WTC11 (cell line): ENCODE measurements at regions not wholly inside any gene's neighbourhood (a gene's known extent, or its start where the extent isn't known, plus 50 kb on each side); places are given as distances from the start of the nearest gene placed in this dataset.

Experiments
- ATF1 ChIP-seq: sonication (generic); formaldehyde crosslinking; IDR thresholded peaks from 2 replicates; pipeline ENCODE4 v1.8.1; 2023; ENCODE audit warnings: mild to moderate bottlenecking, moderate library complexity, missing genetic modification reagents
- CREM ChIP-seq: sonication (generic); formaldehyde crosslinking; IDR thresholded peaks from 2 replicates; pipeline ENCODE4 v1.8.1; 2022; ENCODE audit warnings: mild to moderate bottlenecking, missing genetic modification reagents, moderate library complexity
- ETV6 ChIP-seq: sonication (generic); formaldehyde crosslinking; IDR thresholded peaks from 2 replicates; pipeline ENCODE4 v1.8.1; 2022; ENCODE audit warnings: mild to moderate bottlenecking, missing genetic modification reagents
- FOXK1 ChIP-seq: sonication (generic); formaldehyde crosslinking; IDR thresholded peaks from 2 replicates; pipeline ENCODE4 v1.8.0; 2022; ENCODE audit warnings: mild to moderate bottlenecking, moderate library complexity, missing genetic modification reagents
- GABPB1 ChIP-seq: sonication (generic); formaldehyde crosslinking; IDR thresholded peaks from 2 replicates; pipeline ENCODE4 v1.8.1; 2023; ENCODE audit warnings: mild to moderate bottlenecking, missing genetic modification reagents
- JUN ChIP-seq: sonication (generic); formaldehyde crosslinking; IDR thresholded peaks from 2 replicates; pipeline ENCODE4 v1.8.0; 2023; ENCODE audit warnings: mild to moderate bottlenecking, missing genetic modification reagents
- KAT7 ChIP-seq: sonication (generic); formaldehyde crosslinking; IDR thresholded peaks from 2 replicates; pipeline ENCODE4 v1.8.1; 2023; ENCODE audit warnings: missing genetic modification reagents, mild to moderate bottlenecking, borderline replicate concordance
- MXD4 ChIP-seq: fragments of 250-450 bp; sonication (Bioruptor Pico); IDR thresholded peaks from 2 replicates; pipeline ENCODE4 v1.8.0; 2021; ENCODE audit warnings: mild to moderate bottlenecking, moderate library complexity, borderline replicate concordance
- OVOL2 ChIP-seq: fragments of 250-450 bp; sonication (Bioruptor Pico); IDR thresholded peaks from 2 replicates; pipeline ENCODE4 v1.9.0; 2021; ENCODE audit warnings: mild to moderate bottlenecking, borderline replicate concordance
- PRRX2 ChIP-seq: fragments of 250-450 bp; sonication (Bioruptor Pico); IDR thresholded peaks from 2 replicates; pipeline ENCODE4 v1.8.0; 2021; ENCODE audit warnings: mild to moderate bottlenecking
- RORB ChIP-seq: fragments of 250-450 bp; sonication (Bioruptor Pico); IDR thresholded peaks from 2 replicates; pipeline ENCODE4 v1.9.0; 2021; ENCODE audit warnings: mild to moderate bottlenecking
- SOX15 ChIP-seq: fragments of 250-450 bp; sonication (Bioruptor Pico); IDR thresholded peaks from 2 replicates; pipeline ENCODE4 v1.9.0; 2021; ENCODE audit warnings: mild to moderate bottlenecking
- ZNF317 ChIP-seq: sonication (generic); formaldehyde crosslinking; IDR thresholded peaks from 2 replicates; pipeline ENCODE4 v1.8.1; 2023; ENCODE audit warnings: low read depth, mild to moderate bottlenecking, moderate library complexity, missing genetic modification reagents, borderline replicate concordance
- TF ChIP-seq, protein P1 (sequence below): sonication (generic); formaldehyde crosslinking; IDR thresholded peaks from 2 replicates; pipeline ENCODE4 v1.8.1; 2023; ENCODE audit warnings: mild to moderate bottlenecking, missing genetic modification reagents, borderline replicate concordance
- TF ChIP-seq, protein P2 (sequence below): sonication (generic); formaldehyde crosslinking; IDR thresholded peaks from 2 replicates; pipeline ENCODE4 v1.8.1; 2023; ENCODE audit warnings: mild to moderate bottlenecking, missing genetic modification reagents
- TF ChIP-seq, protein P3 (sequence below): sonication (generic); formaldehyde crosslinking; IDR thresholded peaks from 2 replicates; pipeline ENCODE4 v1.8.1; 2023; ENCODE audit warnings: mild to moderate bottlenecking, missing genetic modification reagents
- TF ChIP-seq, protein P4 (sequence below): fragments of 250-450 bp; sonication (Bioruptor Pico); IDR thresholded peaks from 2 replicates; pipeline ENCODE4 v1.9.0; 2021; ENCODE audit warnings: mild to moderate bottlenecking
- TF ChIP-seq, protein P5 (sequence below): sonication (generic); formaldehyde crosslinking; IDR thresholded peaks from 2 replicates; pipeline ENCODE4 v1.8.1; 2022; ENCODE audit warnings: mild to moderate bottlenecking, missing genetic modification reagents, moderate library complexity, borderline replicate concordance
- TF ChIP-seq, protein P6 (sequence below): sonication (generic); formaldehyde crosslinking; conservative IDR thresholded peaks from 2 replicates; pipeline ENCODE4 v1.8.1; 2023; ENCODE audit warnings: mild to moderate bottlenecking, low read depth, missing genetic modification reagents, moderate library complexity
- TF ChIP-seq, protein P7 (sequence below): sonication (generic); formaldehyde crosslinking; IDR thresholded peaks from 2 replicates; pipeline ENCODE4 v1.8.1; 2022; ENCODE audit warnings: low read depth, mild to moderate bottlenecking, moderate library complexity, missing genetic modification reagents, borderline replicate concordance
- TF ChIP-seq, protein P8 (sequence below): sonication (generic); formaldehyde crosslinking; IDR thresholded peaks from 2 replicates; pipeline ENCODE4 v1.8.1; 2022; ENCODE audit warnings: mild to moderate bottlenecking, moderate library complexity, missing genetic modification reagents

DNA sequence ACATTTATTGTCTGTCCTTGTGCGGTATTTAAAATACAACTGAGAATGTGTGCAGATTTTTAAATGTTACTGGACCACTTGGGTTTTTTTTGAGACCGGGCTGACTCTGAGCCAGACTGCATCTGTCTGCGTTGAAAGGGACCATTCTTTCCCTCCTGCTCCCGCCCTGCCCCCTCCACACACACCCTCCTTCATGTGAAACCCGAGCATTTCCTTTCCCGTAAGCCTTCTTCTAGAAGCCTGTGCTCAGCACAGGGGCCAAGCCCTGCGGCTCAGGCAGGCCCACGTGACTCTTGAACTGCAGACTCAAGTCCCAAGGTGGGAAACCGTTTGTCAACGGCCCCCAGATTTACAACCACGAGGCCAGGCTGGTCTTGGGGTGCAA, 82.7 kb upstream of the FOXC1 start (continued):
- TF ChIP-seq, protein P1, sequence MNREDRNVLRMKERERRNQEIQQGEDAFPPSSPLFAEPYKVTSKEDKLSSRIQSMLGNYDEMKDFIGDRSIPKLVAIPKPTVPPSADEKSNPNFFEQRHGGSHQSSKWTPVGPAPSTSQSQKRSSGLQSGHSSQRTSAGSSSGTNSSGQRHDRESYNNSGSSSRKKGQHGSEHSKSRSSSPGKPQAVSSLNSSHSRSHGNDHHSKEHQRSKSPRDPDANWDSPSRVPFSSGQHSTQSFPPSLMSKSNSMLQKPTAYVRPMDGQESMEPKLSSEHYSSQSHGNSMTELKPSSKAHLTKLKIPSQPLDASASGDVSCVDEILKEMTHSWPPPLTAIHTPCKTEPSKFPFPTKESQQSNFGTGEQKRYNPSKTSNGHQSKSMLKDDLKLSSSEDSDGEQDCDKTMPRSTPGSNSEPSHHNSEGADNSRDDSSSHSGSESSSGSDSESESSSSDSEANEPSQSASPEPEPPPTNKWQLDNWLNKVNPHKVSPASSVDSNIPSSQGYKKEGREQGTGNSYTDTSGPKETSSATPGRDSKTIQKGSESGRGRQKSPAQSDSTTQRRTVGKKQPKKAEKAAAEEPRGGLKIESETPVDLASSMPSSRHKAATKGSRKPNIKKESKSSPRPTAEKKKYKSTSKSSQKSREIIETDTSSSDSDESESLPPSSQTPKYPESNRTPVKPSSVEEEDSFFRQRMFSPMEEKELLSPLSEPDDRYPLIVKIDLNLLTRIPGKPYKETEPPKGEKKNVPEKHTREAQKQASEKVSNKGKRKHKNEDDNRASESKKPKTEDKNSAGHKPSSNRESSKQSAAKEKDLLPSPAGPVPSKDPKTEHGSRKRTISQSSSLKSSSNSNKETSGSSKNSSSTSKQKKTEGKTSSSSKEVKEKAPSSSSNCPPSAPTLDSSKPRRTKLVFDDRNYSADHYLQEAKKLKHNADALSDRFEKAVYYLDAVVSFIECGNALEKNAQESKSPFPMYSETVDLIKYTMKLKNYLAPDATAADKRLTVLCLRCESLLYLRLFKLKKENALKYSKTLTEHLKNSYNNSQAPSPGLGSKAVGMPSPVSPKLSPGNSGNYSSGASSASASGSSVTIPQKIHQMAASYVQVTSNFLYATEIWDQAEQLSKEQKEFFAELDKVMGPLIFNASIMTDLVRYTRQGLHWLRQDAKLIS (CRISPR knock-in tag) = no peak
- peak; percentile 91 for TF ChIP-seq ETV6
- TF ChIP-seq, protein P2, sequence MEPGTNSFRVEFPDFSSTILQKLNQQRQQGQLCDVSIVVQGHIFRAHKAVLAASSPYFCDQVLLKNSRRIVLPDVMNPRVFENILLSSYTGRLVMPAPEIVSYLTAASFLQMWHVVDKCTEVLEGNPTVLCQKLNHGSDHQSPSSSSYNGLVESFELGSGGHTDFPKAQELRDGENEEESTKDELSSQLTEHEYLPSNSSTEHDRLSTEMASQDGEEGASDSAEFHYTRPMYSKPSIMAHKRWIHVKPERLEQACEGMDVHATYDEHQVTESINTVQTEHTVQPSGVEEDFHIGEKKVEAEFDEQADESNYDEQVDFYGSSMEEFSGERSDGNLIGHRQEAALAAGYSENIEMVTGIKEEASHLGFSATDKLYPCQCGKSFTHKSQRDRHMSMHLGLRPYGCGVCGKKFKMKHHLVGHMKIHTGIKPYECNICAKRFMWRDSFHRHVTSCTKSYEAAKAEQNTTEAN (CRISPR knock-in tag) = no peak
- TF ChIP-seq FOXK1 (CRISPR knock-in tag) = peak; percentile 74; the same call in 1 of the 2 replicates
- no peak for TF ChIP-seq ZNF317
- TF ChIP-seq OVOL2 (CRISPR knock-in tag) = no peak
- no peak for TF ChIP-seq MXD4 (CRISPR knock-in tag)
- no peak for TF ChIP-seq RORB (CRISPR knock-in tag)
- no peak for TF ChIP-seq GABPB1 (CRISPR knock-in tag)
- no peak for TF ChIP-seq PRRX2 (CRISPR knock-in tag)
- TF ChIP-seq, protein P3, sequence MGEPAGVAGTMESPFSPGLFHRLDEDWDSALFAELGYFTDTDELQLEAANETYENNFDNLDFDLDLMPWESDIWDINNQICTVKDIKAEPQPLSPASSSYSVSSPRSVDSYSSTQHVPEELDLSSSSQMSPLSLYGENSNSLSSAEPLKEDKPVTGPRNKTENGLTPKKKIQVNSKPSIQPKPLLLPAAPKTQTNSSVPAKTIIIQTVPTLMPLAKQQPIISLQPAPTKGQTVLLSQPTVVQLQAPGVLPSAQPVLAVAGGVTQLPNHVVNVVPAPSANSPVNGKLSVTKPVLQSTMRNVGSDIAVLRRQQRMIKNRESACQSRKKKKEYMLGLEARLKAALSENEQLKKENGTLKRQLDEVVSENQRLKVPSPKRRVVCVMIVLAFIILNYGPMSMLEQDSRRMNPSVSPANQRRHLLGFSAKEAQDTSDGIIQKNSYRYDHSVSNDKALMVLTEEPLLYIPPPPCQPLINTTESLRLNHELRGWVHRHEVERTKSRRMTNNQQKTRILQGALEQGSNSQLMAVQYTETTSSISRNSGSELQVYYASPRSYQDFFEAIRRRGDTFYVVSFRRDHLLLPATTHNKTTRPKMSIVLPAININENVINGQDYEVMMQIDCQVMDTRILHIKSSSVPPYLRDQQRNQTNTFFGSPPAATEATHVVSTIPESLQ (CRISPR knock-in tag) = no peak
- no peak; the same call in 1 of the 2 replicates for TF ChIP-seq CREM
- TF ChIP-seq, protein P4, sequence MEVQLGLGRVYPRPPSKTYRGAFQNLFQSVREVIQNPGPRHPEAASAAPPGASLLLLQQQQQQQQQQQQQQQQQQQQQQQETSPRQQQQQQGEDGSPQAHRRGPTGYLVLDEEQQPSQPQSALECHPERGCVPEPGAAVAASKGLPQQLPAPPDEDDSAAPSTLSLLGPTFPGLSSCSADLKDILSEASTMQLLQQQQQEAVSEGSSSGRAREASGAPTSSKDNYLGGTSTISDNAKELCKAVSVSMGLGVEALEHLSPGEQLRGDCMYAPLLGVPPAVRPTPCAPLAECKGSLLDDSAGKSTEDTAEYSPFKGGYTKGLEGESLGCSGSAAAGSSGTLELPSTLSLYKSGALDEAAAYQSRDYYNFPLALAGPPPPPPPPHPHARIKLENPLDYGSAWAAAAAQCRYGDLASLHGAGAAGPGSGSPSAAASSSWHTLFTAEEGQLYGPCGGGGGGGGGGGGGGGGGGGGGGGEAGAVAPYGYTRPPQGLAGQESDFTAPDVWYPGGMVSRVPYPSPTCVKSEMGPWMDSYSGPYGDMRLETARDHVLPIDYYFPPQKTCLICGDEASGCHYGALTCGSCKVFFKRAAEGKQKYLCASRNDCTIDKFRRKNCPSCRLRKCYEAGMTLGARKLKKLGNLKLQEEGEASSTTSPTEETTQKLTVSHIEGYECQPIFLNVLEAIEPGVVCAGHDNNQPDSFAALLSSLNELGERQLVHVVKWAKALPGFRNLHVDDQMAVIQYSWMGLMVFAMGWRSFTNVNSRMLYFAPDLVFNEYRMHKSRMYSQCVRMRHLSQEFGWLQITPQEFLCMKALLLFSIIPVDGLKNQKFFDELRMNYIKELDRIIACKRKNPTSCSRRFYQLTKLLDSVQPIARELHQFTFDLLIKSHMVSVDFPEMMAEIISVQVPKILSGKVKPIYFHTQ (CRISPR knock-in tag) = no peak
- TF ChIP-seq, protein P5, sequence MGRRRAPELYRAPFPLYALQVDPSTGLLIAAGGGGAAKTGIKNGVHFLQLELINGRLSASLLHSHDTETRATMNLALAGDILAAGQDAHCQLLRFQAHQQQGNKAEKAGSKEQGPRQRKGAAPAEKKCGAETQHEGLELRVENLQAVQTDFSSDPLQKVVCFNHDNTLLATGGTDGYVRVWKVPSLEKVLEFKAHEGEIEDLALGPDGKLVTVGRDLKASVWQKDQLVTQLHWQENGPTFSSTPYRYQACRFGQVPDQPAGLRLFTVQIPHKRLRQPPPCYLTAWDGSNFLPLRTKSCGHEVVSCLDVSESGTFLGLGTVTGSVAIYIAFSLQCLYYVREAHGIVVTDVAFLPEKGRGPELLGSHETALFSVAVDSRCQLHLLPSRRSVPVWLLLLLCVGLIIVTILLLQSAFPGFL (CRISPR knock-in tag) = no peak
- TF ChIP-seq SOX15 (CRISPR knock-in tag) = no peak
- TF ChIP-seq JUN = no peak
- TF ChIP-seq, protein P6, sequence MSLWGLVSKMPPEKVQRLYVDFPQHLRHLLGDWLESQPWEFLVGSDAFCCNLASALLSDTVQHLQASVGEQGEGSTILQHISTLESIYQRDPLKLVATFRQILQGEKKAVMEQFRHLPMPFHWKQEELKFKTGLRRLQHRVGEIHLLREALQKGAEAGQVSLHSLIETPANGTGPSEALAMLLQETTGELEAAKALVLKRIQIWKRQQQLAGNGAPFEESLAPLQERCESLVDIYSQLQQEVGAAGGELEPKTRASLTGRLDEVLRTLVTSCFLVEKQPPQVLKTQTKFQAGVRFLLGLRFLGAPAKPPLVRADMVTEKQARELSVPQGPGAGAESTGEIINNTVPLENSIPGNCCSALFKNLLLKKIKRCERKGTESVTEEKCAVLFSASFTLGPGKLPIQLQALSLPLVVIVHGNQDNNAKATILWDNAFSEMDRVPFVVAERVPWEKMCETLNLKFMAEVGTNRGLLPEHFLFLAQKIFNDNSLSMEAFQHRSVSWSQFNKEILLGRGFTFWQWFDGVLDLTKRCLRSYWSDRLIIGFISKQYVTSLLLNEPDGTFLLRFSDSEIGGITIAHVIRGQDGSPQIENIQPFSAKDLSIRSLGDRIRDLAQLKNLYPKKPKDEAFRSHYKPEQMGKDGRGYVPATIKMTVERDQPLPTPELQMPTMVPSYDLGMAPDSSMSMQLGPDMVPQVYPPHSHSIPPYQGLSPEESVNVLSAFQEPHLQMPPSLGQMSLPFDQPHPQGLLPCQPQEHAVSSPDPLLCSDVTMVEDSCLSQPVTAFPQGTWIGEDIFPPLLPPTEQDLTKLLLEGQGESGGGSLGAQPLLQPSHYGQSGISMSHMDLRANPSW = no peak
- TF ChIP-seq KAT7 (CRISPR knock-in tag) = no peak
- TF ChIP-seq, protein P7, sequence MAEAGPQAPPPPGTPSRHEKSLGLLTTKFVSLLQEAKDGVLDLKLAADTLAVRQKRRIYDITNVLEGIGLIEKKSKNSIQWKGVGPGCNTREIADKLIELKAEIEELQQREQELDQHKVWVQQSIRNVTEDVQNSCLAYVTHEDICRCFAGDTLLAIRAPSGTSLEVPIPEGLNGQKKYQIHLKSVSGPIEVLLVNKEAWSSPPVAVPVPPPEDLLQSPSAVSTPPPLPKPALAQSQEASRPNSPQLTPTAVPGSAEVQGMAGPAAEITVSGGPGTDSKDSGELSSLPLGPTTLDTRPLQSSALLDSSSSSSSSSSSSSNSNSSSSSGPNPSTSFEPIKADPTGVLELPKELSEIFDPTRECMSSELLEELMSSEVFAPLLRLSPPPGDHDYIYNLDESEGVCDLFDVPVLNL (CRISPR knock-in tag) = no peak
- TF ChIP-seq, protein P8, sequence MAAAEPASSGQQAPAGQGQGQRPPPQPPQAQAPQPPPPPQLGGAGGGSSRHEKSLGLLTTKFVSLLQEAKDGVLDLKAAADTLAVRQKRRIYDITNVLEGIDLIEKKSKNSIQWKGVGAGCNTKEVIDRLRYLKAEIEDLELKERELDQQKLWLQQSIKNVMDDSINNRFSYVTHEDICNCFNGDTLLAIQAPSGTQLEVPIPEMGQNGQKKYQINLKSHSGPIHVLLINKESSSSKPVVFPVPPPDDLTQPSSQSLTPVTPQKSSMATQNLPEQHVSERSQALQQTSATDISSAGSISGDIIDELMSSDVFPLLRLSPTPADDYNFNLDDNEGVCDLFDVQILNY (CRISPR knock-in tag) = no peak
- no peak for TF ChIP-seq ATF1 (CRISPR knock-in tag)
- TF ChIP-seq, all 79 proteins: peak for 18
